Fibroblast of peridontal ligament (primary cell): ENCODE measurements at regions not wholly inside any gene's neighbourhood (a gene's known extent, or its start where the extent isn't known, plus 50 kb on each side); places are given as distances from the start of the nearest gene placed in this dataset.
A peak's percentile ranks its signal among the peaks of the same experiment; 100 is the strongest.

Source experiments
- DNase-seq: peaks from one replicate; pipeline ENCODE4 v3.0.0-alpha.2; 2010; ENCODE audit errors: extremely low read depth

DNA sequence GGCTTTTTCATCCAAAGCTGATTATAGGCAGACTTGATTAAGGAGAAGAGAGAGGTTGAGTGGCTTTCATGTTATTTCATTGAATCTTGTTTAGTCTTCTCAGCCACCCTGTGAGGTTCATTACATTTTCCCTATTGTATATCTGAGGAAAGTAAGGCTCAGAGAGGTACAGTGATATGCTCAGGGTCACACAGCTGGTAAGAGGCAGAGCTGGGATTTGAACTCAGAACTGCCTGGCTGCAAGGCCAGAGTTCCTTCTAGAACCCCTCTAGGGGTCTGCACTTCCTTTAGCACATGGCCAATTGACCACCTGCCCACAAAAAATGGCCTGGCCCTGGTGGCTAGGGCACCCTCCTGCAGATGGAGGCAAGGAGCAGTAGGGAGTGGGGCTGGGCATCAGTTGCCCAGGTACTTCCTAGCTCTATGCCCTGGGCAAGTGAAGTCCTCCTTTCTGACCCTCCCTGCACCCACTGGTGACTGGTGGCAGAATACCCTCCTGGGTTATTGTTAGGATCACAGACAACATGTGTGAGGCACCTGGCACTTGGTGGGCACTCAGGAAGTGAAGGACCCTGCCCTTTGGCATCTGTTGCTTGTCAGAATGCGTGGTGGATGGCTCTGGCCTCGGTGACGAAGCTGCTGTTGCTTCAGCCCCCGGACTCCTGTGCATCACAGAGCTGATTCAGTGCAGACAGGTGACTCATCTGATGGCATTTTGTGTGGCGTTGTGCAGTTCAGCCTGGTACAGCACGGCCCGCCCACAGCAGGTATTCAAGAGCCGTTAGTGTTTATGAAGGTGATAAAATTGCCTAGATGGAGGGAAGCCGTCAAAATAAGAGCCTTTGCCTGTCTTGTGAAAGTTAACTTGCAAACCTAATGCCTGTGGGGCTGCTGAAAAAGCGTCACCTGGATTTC is 115.8 kb downstream of the SLC25A47 start:
- peak; percentile 49 for DNase-seq

DNA sequence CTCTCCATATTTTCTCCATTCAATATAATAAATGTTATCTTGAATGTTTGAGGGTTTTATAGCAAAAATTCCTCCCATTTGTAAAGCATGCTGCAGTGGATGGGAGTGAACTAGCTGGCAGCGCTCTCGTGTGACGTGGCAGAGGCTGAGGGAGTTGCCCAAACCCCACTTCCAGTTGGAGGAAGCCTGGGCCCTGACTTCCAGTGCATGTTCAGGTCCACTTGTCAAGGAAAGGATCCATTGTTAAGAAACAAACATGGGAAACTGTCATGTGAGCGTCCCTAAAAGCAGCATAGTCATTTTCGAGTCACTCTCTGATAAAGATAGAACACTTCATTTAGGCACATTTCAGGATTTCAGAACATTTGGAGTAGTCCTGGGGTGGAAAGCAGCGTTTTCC is 116.6 kb downstream of the SLC25A47 start:
- peak; percentile 42 for DNase-seq

- DNase-seq, result peak; percentile 59
These were observed 117.1 kb downstream of the SLC25A47 start for GRCh38 chr14:100440207-100440631.

DNA sequence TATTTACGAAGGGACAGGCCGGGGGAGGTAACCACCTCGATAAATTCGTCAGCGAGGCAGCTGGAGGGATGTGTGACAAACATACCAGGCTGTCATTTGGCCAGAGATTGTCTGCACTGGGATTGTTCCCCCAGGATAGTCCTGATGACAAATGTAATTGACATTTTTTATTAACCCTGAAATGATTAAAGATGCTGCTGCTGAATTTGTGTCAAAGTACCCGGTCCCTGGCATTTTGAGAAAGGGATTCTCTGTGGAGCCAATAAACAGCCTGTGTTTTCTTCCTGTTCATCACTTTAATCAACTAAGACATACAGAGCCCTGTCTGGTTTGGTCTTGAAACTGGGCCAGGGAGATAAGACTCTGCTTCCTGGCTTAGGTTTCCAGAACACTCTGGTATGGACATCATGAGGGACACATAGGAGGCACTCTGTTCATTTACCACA is 117.6 kb downstream of the SLC25A47 start:
- DNase-seq, result no peak

GRCh38 chr14:100441271-100441947 is 118.3 kb downstream of the SLC25A47 start:
- no peak for DNase-seq

DNA sequence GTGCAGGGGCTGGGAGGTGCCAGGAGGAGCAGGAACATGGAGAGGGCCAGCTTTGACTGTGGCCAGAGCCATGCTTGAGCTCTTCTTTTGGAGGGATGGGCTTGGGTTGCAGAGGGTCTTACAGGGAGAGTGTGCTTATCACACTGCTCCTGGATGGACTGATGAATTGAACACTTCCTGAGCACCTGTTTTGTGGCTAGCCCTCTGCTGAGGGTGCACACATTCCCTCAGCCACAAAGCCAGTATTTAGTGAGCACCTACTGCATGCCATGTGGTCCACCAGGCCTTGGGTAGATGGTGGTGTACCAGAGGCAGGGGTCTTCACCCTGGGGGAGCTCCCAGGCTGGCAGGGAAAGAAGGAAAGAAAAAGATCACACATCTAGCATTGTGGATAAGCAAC is 118.9 kb downstream of the SLC25A47 start:
- DNase-seq, result no peak

DNA sequence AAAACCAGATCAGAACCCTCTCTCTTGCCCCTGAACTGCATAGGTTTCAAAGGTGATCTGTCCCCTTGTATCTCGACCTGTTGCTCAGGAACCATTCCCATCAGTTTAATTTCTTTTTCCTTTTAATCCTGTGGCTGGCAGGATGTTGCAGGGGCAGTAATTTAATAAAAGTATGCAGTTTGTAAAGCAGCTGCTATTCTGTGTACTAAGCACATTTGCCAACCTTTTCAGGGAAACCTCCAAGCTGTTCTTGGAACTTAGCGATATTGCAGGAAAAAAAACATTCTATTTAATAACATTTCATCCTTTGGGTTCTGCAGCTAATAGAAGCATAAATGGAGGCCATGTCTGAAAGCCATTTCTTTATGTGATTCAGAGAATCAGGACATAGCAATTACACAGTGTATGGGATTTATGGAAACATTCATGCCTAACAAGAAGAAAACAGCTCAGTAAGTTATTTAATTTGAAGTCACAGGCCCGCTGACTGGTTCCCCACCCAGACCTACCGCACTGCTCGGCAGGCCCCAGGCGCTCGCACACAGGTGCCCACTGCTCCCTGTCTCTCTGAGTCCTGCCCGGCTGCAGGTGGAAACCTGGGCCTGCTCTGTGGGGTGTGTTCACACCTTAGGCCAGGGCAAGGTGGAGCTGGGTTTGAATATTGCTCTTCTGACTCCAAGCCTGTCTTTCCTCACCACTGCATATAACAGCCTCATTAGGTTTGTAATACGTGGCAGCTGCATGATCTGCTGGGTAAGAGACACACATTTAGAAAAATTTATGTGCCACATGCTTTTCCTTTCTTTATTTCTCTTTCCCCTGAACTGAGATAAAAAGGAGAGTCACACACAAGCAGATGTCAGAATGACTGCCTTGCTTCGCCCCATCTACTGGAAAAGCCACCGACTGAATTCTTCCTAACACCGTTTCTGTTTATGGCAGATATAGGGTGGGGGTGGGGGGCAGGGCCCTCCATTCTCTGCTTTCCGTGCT is 119.7 kb downstream of the SLC25A47 start:
- no peak for DNase-seq

GRCh38 chr14:100443603-100444002 is 120.5 kb downstream of the SLC25A47 start:
- DNase-seq, result peak; percentile 14

DNA sequence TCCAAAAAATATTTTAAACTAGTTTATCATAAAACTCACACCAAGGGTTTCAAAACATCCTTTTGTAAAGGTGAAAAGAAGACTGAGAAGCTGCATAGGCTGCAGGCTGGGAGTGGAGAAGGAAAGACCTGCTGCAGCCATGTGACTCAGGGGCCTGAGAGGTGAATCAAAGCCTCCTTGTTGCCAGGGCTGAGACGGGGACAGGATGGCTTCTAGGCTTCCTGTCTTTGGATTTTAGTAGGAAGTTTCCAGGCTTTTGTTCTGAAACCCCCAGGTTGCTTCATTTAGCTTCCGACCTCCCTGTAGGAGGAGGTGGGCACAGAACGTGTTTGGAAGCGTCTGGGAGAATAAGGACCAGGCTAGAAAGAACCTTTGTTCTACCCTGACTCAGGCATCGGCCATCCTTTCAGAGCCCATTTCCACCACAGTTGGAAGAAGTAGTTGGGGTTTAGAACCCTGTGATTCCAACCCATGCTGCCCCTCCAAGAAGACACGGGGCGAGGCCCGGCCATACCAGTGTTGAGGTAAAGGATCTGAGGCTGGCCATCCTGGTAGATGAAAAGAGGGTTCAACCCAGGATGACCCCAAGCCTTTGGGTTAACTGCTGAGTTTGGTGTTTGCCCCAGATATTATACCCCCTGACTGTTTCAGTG is 122.4 kb downstream of the SLC25A47 start:
- DNase-seq, result no peak

- no peak for DNase-seq
These were observed 123.4 kb downstream of the SLC25A47 start for GRCh38 chr14:100446572-100446971.

GRCh38 chr14:100448376-100448775 is 125.2 kb downstream of the SLC25A47 start:
- DNase-seq, result no peak

- no peak for DNase-seq
These were observed 126.3 kb downstream of the SLC25A47 start for GRCh38 chr14:100449225-100449987.

- DNase-seq, result no peak
These were observed 126.9 kb downstream of the SLC25A47 start for GRCh38 chr14:100450049-100450448.

DNA sequence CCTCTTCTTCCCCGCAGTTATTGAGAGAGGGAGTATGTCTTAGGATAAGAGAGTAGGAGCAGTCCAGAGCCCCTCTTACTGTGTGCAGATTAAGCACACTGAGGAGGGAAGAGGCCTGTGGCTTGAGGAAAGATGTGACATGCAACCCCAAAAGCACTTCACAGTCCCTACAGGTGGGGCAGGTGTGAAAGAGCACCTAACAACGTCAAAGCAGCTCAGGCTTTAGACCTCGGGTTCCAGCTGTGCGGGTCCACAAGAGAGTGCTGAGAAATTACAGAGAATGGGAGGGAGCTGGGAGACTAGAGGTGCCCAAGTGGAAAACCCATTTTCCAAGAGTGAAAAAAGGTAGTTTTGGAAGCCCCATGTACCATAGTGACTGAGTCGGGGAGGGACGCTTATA is 127.6 kb downstream of the SLC25A47 start:
- DNase-seq, result no peak

- no peak for DNase-seq
These were observed 128.1 kb downstream of the SLC25A47 start for GRCh38 chr14:100451264-100451663.

DNA sequence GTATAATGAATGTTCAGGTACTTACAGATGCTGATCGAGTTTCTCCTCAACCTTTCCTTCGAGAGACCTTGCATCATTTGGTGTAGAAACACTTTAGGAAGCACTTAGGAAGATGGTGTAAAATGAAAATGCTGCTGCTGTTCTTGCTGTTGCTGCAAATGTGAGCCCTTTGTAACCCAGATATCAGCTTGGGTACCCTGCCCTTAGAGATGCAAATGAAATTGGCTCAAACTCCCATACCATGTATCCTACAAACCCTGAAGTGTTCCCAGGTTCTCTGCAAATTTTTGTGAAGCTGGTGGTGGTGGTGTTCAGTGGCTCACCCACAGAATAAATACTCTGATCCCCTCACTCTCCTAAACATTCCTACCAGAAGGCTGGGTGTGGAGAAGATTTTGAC is 130.8 kb downstream of the SLC25A47 start:
- no peak for DNase-seq

DNA sequence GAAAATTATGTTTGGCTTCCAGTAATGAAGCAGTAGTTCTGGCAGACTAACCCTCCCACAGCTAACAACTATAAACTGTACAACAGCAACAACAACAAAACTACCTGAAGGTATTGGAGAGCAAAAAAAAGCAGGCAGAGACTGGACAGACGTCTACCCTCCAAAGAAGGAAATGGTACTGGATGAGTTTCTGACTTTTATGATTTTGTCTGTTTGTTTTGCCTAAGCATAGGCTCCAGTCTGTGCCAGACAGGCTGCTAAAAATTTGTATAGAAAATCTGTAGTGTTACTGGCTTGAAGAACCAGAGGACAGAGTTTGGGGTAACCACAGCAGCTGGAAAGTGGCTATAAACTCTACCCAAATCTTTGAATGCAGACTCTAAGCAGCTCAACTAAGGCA is 131.3 kb downstream of the SLC25A47 start:
- DNase-seq, result no peak

DNA sequence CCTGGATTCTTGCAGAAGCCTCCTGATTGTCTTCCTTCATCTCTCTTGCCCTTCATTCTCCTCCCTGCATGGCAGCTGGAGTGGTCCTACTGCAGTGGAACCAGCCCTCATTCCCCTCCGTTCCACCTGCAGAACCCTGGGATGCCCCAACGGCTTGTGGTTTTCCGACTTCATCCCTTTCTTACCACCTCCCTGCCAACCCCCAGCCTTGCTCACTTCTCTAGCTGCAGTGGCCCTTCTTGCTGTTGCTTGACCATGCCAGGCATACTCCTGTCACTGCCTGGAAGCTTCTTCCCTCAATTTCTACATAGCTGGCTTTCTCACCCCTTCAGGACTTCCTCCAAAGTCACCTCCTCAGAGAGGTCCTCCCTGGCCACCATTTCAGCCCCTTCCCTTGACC is 123.3 kb downstream of the BEGAIN start:
- DNase-seq, result no peak

DNA sequence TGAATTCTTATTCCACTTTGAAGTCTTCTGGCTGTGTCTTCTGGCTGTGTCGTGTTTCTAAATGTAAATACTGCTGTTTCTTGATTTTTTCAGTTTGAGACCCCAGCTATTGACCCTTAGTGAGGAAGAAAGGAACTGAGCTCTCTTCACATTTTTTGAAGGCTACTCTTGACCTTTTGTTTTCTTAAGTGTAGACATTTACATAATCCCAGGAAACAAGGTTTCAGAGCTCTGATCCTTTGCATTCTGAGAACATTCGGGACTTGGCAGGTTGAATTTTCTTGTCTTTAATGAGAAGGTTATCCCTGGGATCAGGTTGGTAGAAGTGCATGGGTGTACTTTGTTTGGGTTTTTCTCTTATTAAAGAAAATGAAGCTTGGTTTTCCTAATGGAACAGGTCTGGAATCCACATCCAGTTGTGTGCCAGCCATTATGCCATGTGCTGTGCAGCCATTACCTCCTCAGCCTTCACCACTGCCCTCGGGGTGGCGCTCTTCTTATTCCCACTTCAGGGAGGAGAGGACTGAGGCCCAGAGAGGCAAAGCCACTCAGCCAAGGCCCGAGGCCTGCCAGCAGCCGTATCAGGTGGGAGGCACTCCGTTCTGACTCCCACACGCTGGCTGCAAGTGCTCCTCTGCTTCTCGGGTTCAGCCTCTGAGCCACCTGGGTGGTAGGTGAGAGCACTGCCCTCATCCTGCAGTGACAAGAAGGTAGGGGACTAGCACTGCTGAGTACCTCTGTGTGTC is 120.9 kb downstream of the BEGAIN start:
- DNase-seq, result no peak
